GM23338 (cell line): ENCODE measurements at regions not wholly inside any gene's neighbourhood (a gene's known extent, or its start where the extent isn't known, plus 50 kb on each side); places are given as distances from the start of the nearest gene placed in this dataset.

Source experiments
- ATAC-seq: fragments of 200-7000 bp; cut with Tn5 transposase; 3 replicates; pipeline ENCODE4 v1.9.1; 2020
- DNase-seq: peaks from one replicate; pipeline ENCODE4 v3.0.0-alpha.2; 2015; ENCODE audit warnings: low spot score
- H2AFZ ChIP-seq: fragments of 200-600 bp; sonication (generic); 2 replicates; pipeline ENCODE4 v1.8.0; 2016; ENCODE audit warnings: antibody characterized with exemption, mild to moderate bottlenecking, moderate library complexity
- H3F3A ChIP-seq: fragments of 200-600 bp; sonication (generic); replicated peaks from 2 replicates; pipeline ENCODE4 v1.8.0; 2017; ENCODE audit warnings: antibody characterized with exemption, mixed run types, low read depth
- H3K27ac ChIP-seq: fragments of 200-600 bp; sonication (generic); 2 replicates; pipeline ENCODE4 v1.6.1; 2016; ENCODE audit warnings: low read depth
- H3K27me3 ChIP-seq: fragments of 200-600 bp; sonication (generic); 2 replicates; pipeline ENCODE4 v1.8.0; 2016; ENCODE audit warnings: mild to moderate bottlenecking, mixed run types, moderate library complexity; ENCODE audit not compliant: insufficient read depth
- H3K36me3 ChIP-seq: fragments of 200-600 bp; sonication (generic); 2 replicates; pipeline ENCODE4 v1.8.0; 2016; ENCODE audit warnings: mild to moderate bottlenecking; ENCODE audit not compliant: insufficient read depth
- H3K4me1 ChIP-seq: fragments of 200-600 bp; sonication (generic); 2 replicates; pipeline ENCODE4 v1.8.0; 2016; ENCODE audit warnings: mild to moderate bottlenecking, moderate library complexity; ENCODE audit not compliant: insufficient read depth
- H3K4me2 ChIP-seq: fragments of 200-600 bp; sonication (generic); 2 replicates; pipeline ENCODE4 v1.7.1; 2017; ENCODE audit warnings: mixed run types
- H3K4me3 ChIP-seq: fragments of 200-600 bp; sonication (generic); 2 replicates; pipeline ENCODE4 v1.6.1; 2016; ENCODE audit warnings: mixed run types
- H3K79me2 ChIP-seq: fragments of 200-600 bp; sonication (generic); replicated peaks from 2 replicates; pipeline ENCODE4 v1.8.0; 2017; ENCODE audit warnings: mild to moderate bottlenecking; ENCODE audit not compliant: insufficient read depth
- H3K9me2 ChIP-seq: fragments of 200-600 bp; sonication (generic); 2 replicates; pipeline ENCODE4 v1.8.0; 2017; ENCODE audit not compliant: insufficient read depth
- H4K20me1 ChIP-seq: fragments of 200-600 bp; sonication (generic); replicated peaks from 2 replicates; pipeline ENCODE4 v1.8.0; 2017; ENCODE audit warnings: mild to moderate bottlenecking; ENCODE audit not compliant: insufficient read depth
- H3K27ac Mint-ChIP-seq: 2 replicates; pipeline ENCODE4 v1.8.0; 2020; ENCODE audit warnings: inconsistent platforms, mild to moderate bottlenecking, moderate library complexity, mixed read lengths
- H3K27me3 Mint-ChIP-seq: 3 replicates; pipeline ENCODE4 v1.8.0; 2022; ENCODE audit warnings: low read depth, mild to moderate bottlenecking, moderate library complexity, mixed read lengths, inconsistent platforms; ENCODE audit not compliant: insufficient read depth, poor library complexity
- H3K36me3 Mint-ChIP-seq: 3 replicates; pipeline ENCODE4 v1.8.0; 2021; ENCODE audit warnings: low read depth, mild to moderate bottlenecking, inconsistent platforms, moderate library complexity, mixed read lengths
- H3K4me1 Mint-ChIP-seq: 3 replicates; pipeline ENCODE4 v1.8.0; 2020; ENCODE audit warnings: mild to moderate bottlenecking, inconsistent platforms, mixed read lengths
- H3K4me3 Mint-ChIP-seq: 3 replicates; pipeline ENCODE4 v1.8.0; 2021; ENCODE audit warnings: moderate library complexity, mild to moderate bottlenecking, inconsistent platforms, mixed read lengths
- H3K9me3 Mint-ChIP-seq: 3 replicates; pipeline ENCODE4 v1.8.0; 2020; ENCODE audit warnings: moderate library complexity, mild to moderate bottlenecking, inconsistent platforms, mixed read lengths
- CREB1 ChIP-seq: fragments of 250-450 bp; sonication (Bioruptor Pico); IDR thresholded peaks from 2 replicates; pipeline ENCODE4 v1.5.0; 2020; ENCODE audit warnings: low read depth, mild to moderate bottlenecking, moderate library complexity
- CTCF ChIP-seq, 2 experiments: fragments of 200-600 bp in 1 of 2; sonication (generic) in 1 of 2; conservative IDR thresholded peaks; 2 replicates each; pipeline versions ENCODE4 v1.5.1 to v1.6.1; 2016 to 2017; ENCODE audit warnings: antibody characterized with exemption in 2 of 2, low read depth in 2 of 2, mild to moderate bottlenecking in 2 of 2, moderate library complexity in 1 of 2
- ETS1 ChIP-seq: IDR thresholded peaks from 2 replicates; pipeline ENCODE4 v1.6.1; 2016; ENCODE audit warnings: antibody characterized with exemption
- EZH2phosphoT487 ChIP-seq: fragments of 200-600 bp; sonication (generic); IDR thresholded peaks from one replicate; pipeline ENCODE4 v1.8.1; 2018; ENCODE audit warnings: antibody characterized with exemption; ENCODE audit not compliant: unreplicated experiment
- JUNB ChIP-seq: IDR thresholded peaks from one replicate; pipeline ENCODE4 v1.6.1; 2016; ENCODE audit warnings: antibody characterized with exemption; ENCODE audit not compliant: unreplicated experiment
- NANOG ChIP-seq: IDR thresholded peaks from 2 replicates; pipeline ENCODE4 v1.6.1; 2016; ENCODE audit warnings: antibody characterized with exemption, borderline replicate concordance
- POLR2AphosphoS5 ChIP-seq: IDR thresholded peaks from 2 replicates; pipeline ENCODE4 v1.6.1; 2016; ENCODE audit warnings: antibody characterized with exemption, low read depth
- REST ChIP-seq: IDR thresholded peaks from one replicate; pipeline ENCODE4 v1.6.1; 2018; ENCODE audit warnings: antibody characterized with exemption; ENCODE audit not compliant: unreplicated experiment
- STAT1 ChIP-seq: IDR thresholded peaks from one replicate; pipeline ENCODE4 v1.6.1; 2016; ENCODE audit warnings: antibody characterized with exemption; ENCODE audit not compliant: unreplicated experiment
- ZNF462 ChIP-seq: fragments of 250-450 bp; sonication (Bioruptor Pico); IDR thresholded peaks from 2 replicates; pipeline ENCODE4 v1.5.0; 2020; ENCODE audit warnings: mild to moderate bottlenecking, moderate library complexity

- TF ChIP-seq CTCF (conservative IDR thresholded peaks at IDR 0.05; ENCODE audit: low read depth in 2 of 2) (no peak), STAT1 (no peak), NANOG (no peak), JUNB (no peak), EZH2phosphoT487 (no peak), POLR2AphosphoS5 (no peak)
Measured at GRCh38 chr13:109496216-109496615, 290.2 kb downstream of the IRS2 start (continued).

- Histone ChIP-seq H3K4me1 (no peaks in the 10 kb centered on the region), H3F3A (no peaks in the 10 kb centered on the region), H3K36me3 (no peaks in the 10 kb centered on the region), H3K79me2 (no peaks in the 10 kb centered on the region), H2AFZ (no peak overlapping the region), H3K27ac (no peak overlapping the region), H3K4me2 (no peak overlapping the region), H4K20me1 (no peaks in the 10 kb centered on the region), H3K9me2 (no peaks in the 10 kb centered on the region), H3K27me3 (no peaks in the 10 kb centered on the region), H3K4me3 (no peak overlapping the region)
- Mint-ChIP-seq H3K9me3 (peaks cover 10% of the 10 kb centered on the region), H3K36me3 (peaks cover 3% of the 10 kb centered on the region; the same call in 1 of the 3 replicates), H3K27me3 (peaks cover 3% of the 10 kb centered on the region), H3K4me1 (no peaks in the 10 kb centered on the region), H3K4me3 (no peak overlapping the region), H3K27ac (no peak overlapping the region)
- ATAC-seq (no peak), DNase-seq (no peak)
- TF ChIP-seq EZH2phosphoT487 (no peak), JUNB (no peak), ETS1 (no peak), CTCF (conservative IDR thresholded peaks at IDR 0.05; ENCODE audit: low read depth in 2 of 2) (no peak), POLR2AphosphoS5 (no peak), REST (no peak), CREB1 (CRISPR knock-in tag) (no peak), ZNF462 (CRISPR knock-in tag) (no peak), NANOG (no peak), STAT1 (no peak)
Measured at GRCh38 chr13:109494925-109495369, 291.4 kb downstream of the IRS2 start.
